GM19455 (cell line): ENCODE measurements at regions not wholly inside any gene's neighbourhood (a gene's known extent, or its start where the extent isn't known, plus 50 kb on each side); places are given as distances from the start of the nearest gene placed in this dataset.
"Not testable (repeated sequence)": the region's sequence is repeated elsewhere in the genome, so short reads cannot be mapped to it uniquely, and the experiment has no call there.

Experiments
- ATAC-seq: cut with Tn5 transposase; IDR thresholded peaks from one replicate; pipeline ENCODE4 v1.9.1; 2021; ENCODE audit not compliant: unreplicated experiment

GRCh38 chr2:44051593-44052347 is 56.0 kb upstream of the LRPPRC start:
- no peak for ATAC-seq

DNA sequence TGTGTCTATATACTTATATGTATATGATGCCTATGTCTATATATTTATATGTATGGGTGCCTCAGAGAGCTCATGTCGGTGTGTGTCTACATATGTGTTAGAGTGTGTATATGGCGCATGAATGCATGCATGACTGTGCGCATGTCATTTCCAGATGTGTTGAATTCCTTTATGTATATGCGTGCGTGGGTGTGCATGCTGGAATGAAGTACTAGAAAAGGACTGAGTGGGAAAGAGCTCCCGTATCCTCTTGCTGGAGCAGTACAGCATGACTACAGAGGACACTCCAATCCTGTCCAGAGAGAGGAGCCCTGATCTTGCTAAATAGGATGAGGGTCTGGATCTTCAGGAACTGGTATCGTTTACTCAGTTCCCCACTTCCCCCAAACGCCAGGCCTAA is 56.8 kb upstream of the LRPPRC start:
- ATAC-seq, result no peak

- no peak for ATAC-seq
Observed at GRCh38 chr2:44053052-44053451, 57.3 kb upstream of the LRPPRC start.

- ATAC-seq, result no peak
Observed at GRCh38 chr2:44053456-44053855, 57.7 kb upstream of the LRPPRC start.

- ATAC-seq, result no peak
Observed at GRCh38 chr2:44055229-44055628, 59.4 kb upstream of the LRPPRC start.

DNA sequence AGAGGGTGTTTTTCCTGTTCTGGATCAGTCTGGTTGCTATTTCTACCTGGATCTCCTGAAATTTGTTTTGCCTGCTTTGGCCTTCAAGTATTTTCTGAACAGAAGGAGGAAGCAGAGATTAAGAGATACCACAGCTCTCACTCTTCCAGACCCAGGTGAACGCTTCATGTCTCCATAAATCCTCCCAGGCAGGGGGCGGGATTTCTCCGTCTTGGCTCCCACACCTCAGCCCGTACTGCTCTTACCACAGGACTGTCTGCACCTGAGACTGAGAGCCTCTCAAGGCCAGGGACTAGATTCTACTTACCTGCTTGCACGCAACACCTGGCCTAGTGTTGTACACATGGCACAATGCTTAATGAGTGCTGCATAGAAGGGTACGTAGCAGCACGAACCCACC is 59.9 kb upstream of the LRPPRC start:
- ATAC-seq, result no peak

DNA sequence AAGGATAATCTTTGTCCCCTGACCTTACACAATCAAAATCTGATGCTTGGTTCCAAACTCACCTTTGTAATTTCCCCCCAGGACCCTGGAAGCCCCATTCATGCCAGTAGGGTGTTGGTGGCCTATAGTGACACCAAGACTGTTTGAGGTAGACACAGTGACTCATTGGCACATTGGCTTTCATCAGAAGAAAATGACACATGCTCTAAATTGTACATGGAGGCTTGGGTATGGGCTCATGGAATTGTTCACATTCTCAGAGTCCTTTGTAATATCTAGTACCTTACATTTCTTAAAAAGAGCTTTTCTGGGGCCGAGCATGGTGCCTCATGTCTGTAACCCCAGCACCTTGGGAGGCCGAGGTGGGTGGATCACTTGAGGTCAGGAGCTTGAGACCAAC is 61.2 kb upstream of the LRPPRC start:
- no peak for ATAC-seq

DNA sequence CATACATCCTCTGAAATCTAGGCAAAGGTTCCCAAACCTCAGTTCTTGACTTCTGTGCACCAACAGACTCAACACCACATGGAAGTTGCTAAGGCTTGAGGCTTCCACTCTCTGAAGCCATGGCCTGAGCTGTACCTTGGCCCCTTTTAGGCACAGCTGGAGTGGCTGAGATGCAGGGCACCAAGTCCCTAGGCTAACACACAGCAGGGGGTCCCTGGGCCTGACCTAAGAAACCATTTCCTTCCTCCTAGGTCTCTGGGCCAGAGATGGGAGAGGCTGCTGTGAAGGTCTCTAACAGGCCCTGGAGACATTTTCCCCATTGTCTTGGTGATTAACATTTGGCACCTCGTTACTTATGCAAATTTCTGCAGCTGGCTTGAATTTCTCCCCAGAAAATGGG is 64.5 kb upstream of the LRPPRC start:
- ATAC-seq, result not testable (repeated sequence)

GRCh38 chr2:44060990-44061389 is 65.2 kb upstream of the LRPPRC start:
- no peak for ATAC-seq

DNA sequence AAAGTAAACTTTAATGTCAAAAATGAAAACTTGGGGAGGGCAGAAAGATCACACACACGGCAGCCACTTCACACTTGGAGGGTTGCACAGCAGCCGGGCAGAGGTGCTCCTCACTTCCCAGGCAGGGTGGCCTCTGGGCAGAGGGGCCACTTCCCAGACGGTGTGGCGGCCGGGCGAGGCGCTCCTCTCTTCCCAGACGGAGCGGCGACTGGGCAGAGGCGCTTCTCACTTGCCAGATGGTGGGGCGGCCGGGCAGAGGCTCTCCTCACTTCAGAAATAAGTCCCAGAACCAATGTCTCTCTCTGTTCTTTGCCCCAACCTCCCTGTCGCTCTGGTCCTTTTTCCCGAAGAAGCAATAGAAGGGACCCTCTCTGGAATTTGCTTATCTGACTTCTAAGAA is 65.7 kb upstream of the LRPPRC start:
- ATAC-seq, result no peak

DNA sequence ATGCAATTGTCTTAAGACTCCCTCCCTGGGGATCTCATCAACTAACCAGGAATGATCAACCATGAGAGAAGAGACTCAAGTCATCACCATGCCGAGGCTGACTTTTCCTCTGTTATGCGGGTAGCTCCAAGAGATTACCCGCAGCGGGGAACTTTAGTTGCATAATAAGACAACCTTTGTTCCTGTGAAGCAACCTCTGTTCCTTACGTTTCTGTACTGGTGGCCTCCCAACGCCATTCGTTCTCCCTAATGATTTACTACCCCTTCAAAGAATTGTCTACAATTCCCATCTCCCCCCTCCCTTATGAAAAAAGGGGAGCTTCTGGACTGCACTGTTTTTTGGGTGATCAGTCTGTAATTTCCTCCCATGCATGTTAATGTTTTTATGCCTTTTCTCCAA is 66.1 kb upstream of the LRPPRC start:
- no peak for ATAC-seq

DNA sequence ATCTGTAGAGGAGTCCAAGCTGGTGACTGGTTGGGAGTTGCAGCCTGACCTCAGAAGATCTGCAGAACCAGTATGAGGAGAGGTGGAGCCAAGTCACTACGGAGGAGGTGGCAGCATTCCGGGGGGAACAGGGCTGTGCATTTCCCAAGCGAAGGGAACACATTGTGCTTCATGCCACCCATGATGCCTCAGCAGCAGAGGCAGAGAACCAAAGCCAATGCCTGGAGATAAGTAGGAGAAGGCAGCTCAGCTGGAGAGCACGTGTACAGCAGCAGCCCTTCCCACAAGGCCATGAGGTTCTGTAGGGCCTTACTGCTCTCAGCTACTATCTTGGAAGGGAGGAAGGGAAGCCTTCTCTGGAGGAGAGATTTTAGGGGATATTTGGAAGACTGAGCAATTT is 67.2 kb upstream of the LRPPRC start:
- no peak for ATAC-seq

DNA sequence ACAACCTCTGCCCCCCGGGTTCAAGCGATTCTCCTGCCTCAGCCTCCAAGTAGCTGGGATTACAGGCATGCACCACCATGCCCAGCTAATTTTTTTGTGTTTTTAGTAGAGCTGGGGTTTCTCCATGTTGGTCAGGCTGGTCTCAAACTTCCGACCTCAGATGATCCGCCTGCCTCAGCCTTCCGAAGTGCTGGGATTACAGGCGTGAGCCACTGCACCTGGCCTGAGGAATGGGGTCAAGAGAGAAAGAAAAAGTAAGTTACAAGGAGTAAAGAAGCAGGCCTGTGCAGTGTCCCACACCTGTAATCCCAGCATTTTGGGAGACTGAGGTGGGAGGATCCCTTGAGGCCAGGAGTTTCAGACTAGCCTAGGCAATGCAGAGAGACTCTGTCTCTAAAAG is 68.5 kb upstream of the LRPPRC start:
- not testable (repeated sequence) for ATAC-seq

- ATAC-seq, result not testable (repeated sequence)
Observed at GRCh38 chr2:44067012-44067790, 71.4 kb upstream of the LRPPRC start.

DNA sequence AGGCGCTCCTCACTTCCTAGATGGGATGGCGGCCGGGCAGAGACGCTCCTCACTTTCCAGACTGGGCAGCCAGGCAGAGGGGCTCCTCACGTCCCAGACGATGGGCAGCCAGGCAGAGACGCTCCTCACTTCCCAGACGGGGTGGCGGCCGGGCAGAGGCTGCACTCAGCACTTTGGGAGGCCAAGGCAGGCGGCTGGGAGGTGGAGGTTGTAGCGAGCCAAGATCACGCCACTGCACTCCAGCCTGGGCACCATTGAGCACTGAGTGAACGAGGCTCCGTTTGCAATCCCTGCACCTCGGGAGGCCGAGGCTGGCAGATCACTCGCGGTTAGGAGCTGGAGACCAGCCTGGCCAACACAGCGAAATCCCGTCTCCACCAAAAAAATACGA is 72.0 kb upstream of the LRPPRC start:
- not testable (repeated sequence) for ATAC-seq

GRCh38 chr2:44071454-44072046 is 75.8 kb upstream of the LRPPRC start:
- ATAC-seq, result no peak

- not testable (repeated sequence) for ATAC-seq
Observed at GRCh38 chr2:44073667-44074066, 77.9 kb upstream of the LRPPRC start.

DNA sequence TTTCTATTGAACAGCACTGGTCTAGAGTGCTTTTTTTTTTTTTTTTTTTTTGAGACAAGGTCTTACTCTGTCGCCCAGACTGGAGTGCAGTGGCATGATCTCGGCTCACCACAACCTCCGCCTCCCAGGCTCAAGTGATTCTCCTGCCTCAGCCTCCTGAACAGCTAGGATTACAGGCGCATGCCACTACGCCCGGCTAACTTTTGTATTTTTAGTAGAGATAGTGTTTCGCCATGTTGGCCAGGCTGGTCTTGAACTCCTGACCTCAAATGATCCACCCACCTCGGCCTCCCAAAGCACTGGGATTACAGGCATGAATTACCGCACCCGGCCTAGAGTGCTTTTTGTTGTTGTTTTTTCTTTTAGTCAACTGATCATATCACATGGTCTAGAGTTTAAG is 79.0 kb upstream of the LRPPRC start:
- not testable (repeated sequence) for ATAC-seq

GRCh38 chr2:44075541-44075940 is 79.8 kb upstream of the LRPPRC start:
- ATAC-seq, result no peak

DNA sequence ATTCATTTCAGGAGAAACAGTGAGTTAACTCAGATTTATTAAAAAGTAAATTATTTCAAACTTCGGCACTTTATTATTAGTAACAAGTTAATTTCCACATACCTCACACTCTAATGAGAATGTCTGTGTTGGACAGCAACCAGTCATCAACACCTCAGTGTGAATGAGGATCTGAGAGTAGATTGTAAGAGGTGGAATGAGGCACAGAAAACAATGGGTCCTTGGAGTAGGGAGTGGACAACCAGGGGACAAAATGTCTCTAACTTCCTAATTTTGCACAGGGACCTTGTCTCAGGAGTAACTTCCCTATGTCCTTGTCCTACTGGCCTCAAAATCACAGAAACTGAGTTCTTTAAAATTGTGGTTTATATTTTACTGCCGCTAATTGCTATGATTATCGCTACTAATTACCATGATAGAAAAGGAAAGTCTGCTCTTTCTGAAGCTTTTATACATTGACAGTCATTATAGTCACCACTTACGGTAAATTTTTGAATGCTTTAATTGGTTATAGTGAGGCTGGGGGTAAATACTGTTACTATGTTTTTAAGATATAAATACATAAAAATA is 82.2 kb upstream of the LRPPRC start:
- ATAC-seq, result no peak

DNA sequence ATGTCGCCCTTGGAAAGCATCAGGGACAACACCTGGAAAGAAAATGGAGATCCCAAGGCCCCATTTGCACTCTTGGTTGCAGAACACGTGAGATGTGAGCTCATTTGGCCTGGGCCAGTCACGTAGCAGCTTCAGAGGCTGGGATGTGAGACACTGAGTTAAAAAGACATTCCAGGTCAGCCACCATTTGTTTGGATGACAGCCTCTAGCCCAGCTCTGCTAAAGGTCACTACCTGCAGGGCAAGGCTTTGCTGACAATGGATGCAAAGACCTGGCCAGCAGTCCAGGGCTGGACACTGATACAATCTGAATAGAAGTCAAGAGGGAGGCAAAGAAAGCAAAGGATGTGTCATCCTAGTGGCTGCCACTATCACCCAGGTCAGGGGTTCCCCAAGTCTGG is 83.9 kb upstream of the LRPPRC start:
- ATAC-seq, result no peak

DNA sequence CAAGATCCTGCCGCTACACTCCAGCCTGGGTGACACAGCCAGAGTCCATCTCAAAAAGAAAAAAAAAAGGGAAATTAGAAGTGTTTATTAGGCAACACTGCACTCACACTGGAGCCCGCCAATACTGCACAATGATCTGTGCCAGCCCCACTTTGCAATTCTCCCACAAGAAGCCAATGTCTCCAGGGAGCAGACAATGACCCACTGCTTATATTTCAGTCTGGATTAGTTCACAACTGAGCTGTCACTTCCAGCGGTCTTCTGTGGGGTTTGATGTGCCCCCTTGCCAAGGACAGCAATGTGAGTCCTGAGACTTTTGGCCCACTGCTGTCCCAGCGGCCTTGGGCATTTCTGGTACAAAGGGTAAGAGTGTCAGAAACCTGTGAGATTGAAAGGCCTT is 85.6 kb upstream of the PPM1B start:
- ATAC-seq, result no peak
